GM23248 (cell line): ENCODE measurements at regions not wholly inside any gene's neighbourhood (a gene's known extent, or its start where the extent isn't known, plus 50 kb on each side); places are given as distances from the start of the nearest gene placed in this dataset.

ENCODE experiments used
- EZH2 ChIP-seq: fragments of 200-600 bp; sonication (generic); IDR thresholded peaks from 2 replicates; pipeline ENCODE4 v1.6.1; 2018; ENCODE audit warnings: antibody characterized with exemption, mild to moderate bottlenecking; ENCODE audit not compliant: insufficient read depth, poor library complexity, severe bottlenecking
- EZH2phosphoT487 ChIP-seq: fragments of 200-600 bp; sonication (generic); IDR thresholded peaks from 2 replicates; pipeline ENCODE4 v1.6.1; 2018; ENCODE audit warnings: antibody characterized with exemption, moderate library complexity, mild to moderate bottlenecking, low read depth; ENCODE audit not compliant: insufficient read depth

DNA sequence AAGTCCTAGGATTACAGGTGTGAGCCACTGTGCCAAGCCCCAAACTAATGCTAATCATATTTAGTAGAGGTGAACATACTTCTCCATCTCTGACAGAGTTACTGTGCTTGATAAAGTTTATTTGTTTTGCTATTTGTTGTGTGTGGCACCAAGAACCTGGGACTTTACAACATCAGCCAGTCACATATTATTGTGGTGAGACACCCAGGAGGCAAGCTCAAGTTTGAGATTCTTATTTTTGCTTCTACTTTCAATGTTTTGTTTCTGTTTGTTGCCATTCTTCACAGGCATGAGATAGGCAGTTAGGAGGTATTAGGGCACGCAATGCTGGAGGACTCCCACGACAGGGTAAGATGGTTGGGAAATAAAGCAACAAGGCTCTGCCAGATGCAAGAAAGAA, 346.6 kb downstream of the RPS4Y2 start:
- TF ChIP-seq EZH2 (no peak), EZH2phosphoT487 (no peak)
